Prostate gland (tissue), 2 donors: ENCODE measurements at regions not wholly inside any gene's neighbourhood (a gene's known extent, or its start where the extent isn't known, plus 50 kb on each side); places are given as distances from the start of the nearest gene placed in this dataset.

Source experiments
- CTCF ChIP-seq, 4 experiments: fragments of 200-600 bp in 2 of 4; fragments of 450-650 bp in 2 of 4; sonication (generic) in 2 of 4; IDR thresholded peaks; 1 replicate in 3 of 4; 2 replicates in 1 of 4; pipeline ENCODE4 v1.5.1; 2016 to 2019; ENCODE audit warnings: antibody characterized with exemption in 4 of 4, mild to moderate bottlenecking in 2 of 4, moderate library complexity in 2 of 4
- POLR2A ChIP-seq: fragments of 450-650 bp; IDR thresholded peaks from one replicate; pipeline ENCODE4 v1.6.1; 2016; ENCODE audit warnings: antibody characterized with exemption, mild to moderate bottlenecking
- POLR2AphosphoS5 ChIP-seq: sonication (generic); formaldehyde crosslinking; IDR thresholded peaks from one replicate; pipeline ENCODE4 v1.6.1; 2017; ENCODE audit warnings: antibody characterized with exemption

GRCh38 chr14:76585616-76586015 lies 175.7 kb upstream of the VASH1 start:
- TF ChIP-seq POLR2A (no peak), CTCF (IDR thresholded peaks at IDR 0.05) (no peak), POLR2AphosphoS5 (no peak)
